DOHH2 (cell line): ENCODE measurements at regions not wholly inside any gene's neighbourhood (a gene's known extent, or its start where the extent isn't known, plus 50 kb on each side); places are given as distances from the start of the nearest gene placed in this dataset.

Source experiments
- H3F3A ChIP-seq: fragments of 200-600 bp; sonication (generic), shearing (Covaris generic); 2 replicates; pipeline ENCODE4 v1.6.0; 2016; ENCODE audit warnings: antibody characterized with exemption, mild to moderate bottlenecking; ENCODE audit not compliant: control insufficient read depth, insufficient read depth
- H3K27ac ChIP-seq: fragments of 200-600 bp; sonication (generic); 2 replicates; pipeline ENCODE4 v1.5.1; 2014; ENCODE audit warnings: low read depth, mild to moderate bottlenecking, low read length, moderate library complexity
- H3K27me3 ChIP-seq: fragments of 200-600 bp; sonication (generic); 2 replicates; pipeline ENCODE4 v1.6.1; 2014; ENCODE audit warnings: mild to moderate bottlenecking, low read length, mixed read lengths; ENCODE audit not compliant: control insufficient read depth
- H3K36me3 ChIP-seq: fragments of 200-600 bp; sonication (generic); 2 replicates; pipeline ENCODE4 v1.6.1; 2014; ENCODE audit warnings: mild to moderate bottlenecking, low read length, moderate library complexity, mixed read lengths; ENCODE audit not compliant: control insufficient read depth
- H3K4me1 ChIP-seq: fragments of 200-600 bp; sonication (generic); 2 replicates; pipeline ENCODE4 v1.6.1; 2014; ENCODE audit warnings: mild to moderate bottlenecking, low read length, mixed read lengths; ENCODE audit not compliant: control insufficient read depth
- H3K4me2 ChIP-seq: fragments of 200-600 bp; sonication (generic); 2 replicates; pipeline ENCODE4 v1.6.0; 2014; ENCODE audit warnings: mild to moderate bottlenecking, low read length, moderate library complexity
- H3K4me3 ChIP-seq: fragments of 200-600 bp; sonication (generic); 2 replicates; pipeline ENCODE4 v1.5.1; 2014; ENCODE audit warnings: mild to moderate bottlenecking, low read length, mixed read lengths
- H3K79me2 ChIP-seq: fragments of 200-600 bp; sonication (generic); 2 replicates; pipeline ENCODE4 v1.6.1; 2014; ENCODE audit warnings: mild to moderate bottlenecking, low read length, mixed read lengths; ENCODE audit not compliant: control insufficient read depth
- H3K9me2 ChIP-seq: fragments of 200-600 bp; sonication (generic); replicated peaks from 2 replicates; pipeline ENCODE4 v1.6.1; 2014; ENCODE audit warnings: mild to moderate bottlenecking, low read length, mixed read lengths; ENCODE audit not compliant: control insufficient read depth
- H3K9me3 ChIP-seq: fragments of 200-600 bp; sonication (generic); 2 replicates; pipeline ENCODE4 v1.6.1; 2014; ENCODE audit warnings: antibody characterized with exemption, low read length, mixed read lengths; ENCODE audit not compliant: control insufficient read depth, insufficient read depth
- H4K20me1 ChIP-seq: fragments of 200-600 bp; sonication (generic); 2 replicates; pipeline ENCODE4 v1.6.0; 2014; ENCODE audit warnings: low read depth, mild to moderate bottlenecking, antibody characterized with exemption, low read length, moderate library complexity; ENCODE audit not compliant: control insufficient read depth, insufficient read depth
- CTCF ChIP-seq: fragments of 200-600 bp; sonication (generic); IDR thresholded peaks from one replicate; pipeline ENCODE4 v1.5.1; 2014; ENCODE audit warnings: antibody characterized with exemption, mild to moderate bottlenecking, low read depth, low read length; ENCODE audit not compliant: poor library complexity, severe bottlenecking
- EZH2phosphoT487 ChIP-seq: fragments of 200-600 bp; sonication (generic); IDR thresholded peaks from 2 replicates; pipeline ENCODE4 v1.6.1; 2017; ENCODE audit warnings: borderline replicate concordance, mild to moderate bottlenecking, antibody characterized with exemption, low read length, moderate library complexity, mixed read lengths

GRCh38 chr5:160923411-160923810, 71.4 kb upstream of the ATP10B start:
- no peaks in the 10 kb centered on the region for H3K4me1 ChIP-seq
- no peak overlapping the region for H3K4me2 ChIP-seq
- H3K27me3 ChIP-seq, result 0 out of 2 replicates have a peak, but pooled peaks cover 3% of the 10 kb centered on the region
- H3K9me3 ChIP-seq, result no peaks in the 10 kb centered on the region
- H3K79me2 ChIP-seq, result no peaks in the 10 kb centered on the region
- no peak overlapping the region for H3K4me3 ChIP-seq
- TF ChIP-seq EZH2phosphoT487 (no peak), CTCF (no peak)
- H3F3A ChIP-seq, result no peaks in the 10 kb centered on the region
- no peaks in the 10 kb centered on the region for H3K36me3 ChIP-seq
- H3K27ac ChIP-seq, result no peak overlapping the region
- no peaks in the 10 kb centered on the region for H3K9me2 ChIP-seq
- no peaks in the 10 kb centered on the region for H4K20me1 ChIP-seq

GRCh38 chr5:160922311-160922710, 70.3 kb upstream of the ATP10B start:
- Histone ChIP-seq H3K9me2 (no peaks in the 10 kb centered on the region), H4K20me1 (no peaks in the 10 kb centered on the region), H3K36me3 (no peaks in the 10 kb centered on the region), H3K27me3 (no peaks in the 10 kb centered on the region), H3K4me3 (no peak overlapping the region), H3K27ac (no peak overlapping the region), H3K4me2 (no peak overlapping the region), H3F3A (no peaks in the 10 kb centered on the region), H3K9me3 (no peaks in the 10 kb centered on the region), H3K4me1 (no peaks in the 10 kb centered on the region), H3K79me2 (no peaks in the 10 kb centered on the region)
- no peak for TF ChIP-seq EZH2phosphoT487
- no peak for TF ChIP-seq CTCF

GRCh38 chr5:160921423-160922285, 69.6 kb upstream of the ATP10B start:
- Histone ChIP-seq H3K79me2 (no peaks in the 10 kb centered on the region), H3K4me2 (no peak overlapping the region), H3F3A (no peaks in the 10 kb centered on the region), H3K9me2 (no peaks in the 10 kb centered on the region), H3K9me3 (no peaks in the 10 kb centered on the region), H3K27me3 (no peaks in the 10 kb centered on the region), H3K4me1 (no peaks in the 10 kb centered on the region), H3K4me3 (no peak overlapping the region), H3K36me3 (no peaks in the 10 kb centered on the region), H4K20me1 (no peaks in the 10 kb centered on the region), H3K27ac (no peak overlapping the region)
- TF ChIP-seq CTCF, result no peak
- TF ChIP-seq EZH2phosphoT487, result no peak
